Right lobe of liver (tissue), 6 donors: ENCODE measurements at regions not wholly inside any gene's neighbourhood (a gene's known extent, or its start where the extent isn't known, plus 50 kb on each side); places are given as distances from the start of the nearest gene placed in this dataset.

Source experiments
- ATAC-seq, 4 donors: fragments of 200-7000 bp; cut with Tn5 transposase; one replicate each; pipeline ENCODE4 v1.9.1; 2020; ENCODE audit warnings: mild to moderate bottlenecking in 4 of 4, moderate library complexity in 4 of 4
- DNase-seq, 3 donors: peaks; one replicate each; pipeline ENCODE4 v3.0.0-alpha.2; 2020
- H3K27ac ChIP-seq, 3 donors: fragments of 200-600 bp; one replicate each; pipeline ENCODE4 v1.8.0; 2022
- H3K27me3 ChIP-seq, 2 donors: fragments of 200-600 bp; one replicate each; pipeline ENCODE4 v1.8.0; 2022
- H3K36me3 ChIP-seq, 4 donors: fragments of 200-600 bp; sonication (generic) in 1 of 4; one replicate each; pipeline versions ENCODE4 v1.5.1 to v1.8.0; 2017 to 2022; ENCODE audit warnings: control low read depth in 1 of 4
- H3K4me1 ChIP-seq, 4 donors: fragments of 200-600 bp; sonication (generic) in 1 of 4; one replicate each; pipeline versions ENCODE4 v1.5.1 to v1.8.0; 2017 to 2022; ENCODE audit warnings: control low read depth in 1 of 4
- H3K4me3 ChIP-seq, 3 donors: fragments of 200-600 bp; one replicate each; pipeline ENCODE4 v1.8.0; 2022
- H3K9me3 ChIP-seq, 4 donors: fragments of 200-600 bp; sonication (generic) in 1 of 4; one replicate each; pipeline versions ENCODE4 v1.5.1 to v1.8.0; 2017 to 2022; ENCODE audit warnings: control low read depth in 1 of 4
- POLR2A ChIP-seq: fragments of 450-650 bp; IDR thresholded peaks from one replicate; pipeline ENCODE4 v1.6.1; 2017; ENCODE audit warnings: antibody characterized with exemption, mild to moderate bottlenecking
- WGBS: methylation state at CpG from one replicate; pipeline ENCODE4 v1.1.6; 2018; ENCODE audit warnings: low coverage, low lambda C conversion rate; ENCODE audit not compliant: insufficient coverage; ENCODE audit errors: missing lambda C conversion rate; 5-methylcytosine and 5-hydroxymethylcytosine counted together
- intact Hi-C, 2 donors: fragments of 100-400 bp; cut with DNase I; formaldehyde crosslinking; loops; one replicate each; pipeline versions ENCODE4 v1.11.2 to v1.14.1; 2022
- TF ChIP-seq, protein P1 (sequence below), 4 donors: fragments of 200-600 bp in 3 of 4; fragments of 450-650 bp in 1 of 4; IDR thresholded peaks; one replicate each; pipeline versions ENCODE4 v1.5.1 to v1.8.0; 2016 to 2022; ENCODE audit warnings: antibody characterized with exemption in 4 of 4, mild to moderate bottlenecking in 2 of 4
- donor health status: DM: no; HTN: yes; CAD: no.
- donor health status: DM: no; HTN: no; CAD: no.
- donor health status: DM: no; HTN: no; CAD: no.
- donor health status: DM: no; HTN: yes; CAD: no.
- donor health status: DM: no; HTN: yes; CAD: no.

DNA sequence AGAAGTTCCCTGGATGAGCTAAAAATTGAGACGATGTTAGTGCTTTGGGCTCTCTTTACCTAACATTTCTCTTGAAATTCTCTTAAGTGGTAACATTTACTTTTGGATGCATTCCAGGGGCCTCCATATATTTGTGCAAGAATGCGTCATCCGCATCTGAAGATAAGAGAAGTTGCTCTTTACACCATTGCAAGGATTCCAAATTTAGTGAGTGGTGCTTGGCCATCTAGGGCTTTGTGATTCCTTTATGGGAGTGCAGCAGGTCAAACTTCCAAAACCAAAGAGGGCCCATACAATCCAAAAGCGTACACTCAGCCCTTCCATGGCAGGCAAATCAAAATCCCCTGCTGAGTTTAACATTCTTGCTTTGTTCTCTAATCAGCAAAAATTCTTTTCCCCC, 102.0 kb upstream of the DMAC1 start:
- no peak for ATAC-seq
- 35% methylated on average over 4 of the region's 4 CpGs for WGBS

DNA sequence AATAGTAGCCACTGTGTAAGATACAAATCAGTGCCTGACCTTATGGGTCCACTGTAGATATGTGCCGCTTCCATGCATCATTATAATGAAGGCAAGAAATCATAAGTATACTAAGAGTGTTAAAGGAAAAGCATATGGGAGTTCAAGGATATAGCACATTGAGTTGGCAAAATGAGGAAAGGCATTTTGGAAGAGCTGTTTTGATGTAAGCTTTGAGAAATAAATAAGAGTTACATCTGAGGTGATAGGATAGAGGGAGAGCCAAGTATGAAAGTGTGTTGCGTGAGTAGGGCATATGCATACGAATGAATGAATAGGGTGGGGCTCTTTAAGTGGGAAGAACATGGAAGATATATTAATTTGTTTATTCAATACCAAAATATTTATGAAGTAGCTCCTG, 101.0 kb upstream of the DMAC1 start:
- Histone ChIP-seq H3K4me1 (no peaks in the 10 kb centered on the region), H3K4me3 (no peak overlapping the region), H3K27me3 (no peaks in the 10 kb centered on the region), H3K9me3 (no peaks in the 10 kb centered on the region), H3K36me3 (no peaks in the 10 kb centered on the region), H3K27ac (no peak overlapping the region)
- DNase-seq (no peak), ATAC-seq (no peak)
- intact Hi-C loops: no loop called here
- TF ChIP-seq, protein P1, sequence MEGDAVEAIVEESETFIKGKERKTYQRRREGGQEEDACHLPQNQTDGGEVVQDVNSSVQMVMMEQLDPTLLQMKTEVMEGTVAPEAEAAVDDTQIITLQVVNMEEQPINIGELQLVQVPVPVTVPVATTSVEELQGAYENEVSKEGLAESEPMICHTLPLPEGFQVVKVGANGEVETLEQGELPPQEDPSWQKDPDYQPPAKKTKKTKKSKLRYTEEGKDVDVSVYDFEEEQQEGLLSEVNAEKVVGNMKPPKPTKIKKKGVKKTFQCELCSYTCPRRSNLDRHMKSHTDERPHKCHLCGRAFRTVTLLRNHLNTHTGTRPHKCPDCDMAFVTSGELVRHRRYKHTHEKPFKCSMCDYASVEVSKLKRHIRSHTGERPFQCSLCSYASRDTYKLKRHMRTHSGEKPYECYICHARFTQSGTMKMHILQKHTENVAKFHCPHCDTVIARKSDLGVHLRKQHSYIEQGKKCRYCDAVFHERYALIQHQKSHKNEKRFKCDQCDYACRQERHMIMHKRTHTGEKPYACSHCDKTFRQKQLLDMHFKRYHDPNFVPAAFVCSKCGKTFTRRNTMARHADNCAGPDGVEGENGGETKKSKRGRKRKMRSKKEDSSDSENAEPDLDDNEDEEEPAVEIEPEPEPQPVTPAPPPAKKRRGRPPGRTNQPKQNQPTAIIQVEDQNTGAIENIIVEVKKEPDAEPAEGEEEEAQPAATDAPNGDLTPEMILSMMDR (IDR thresholded peaks at IDR 0.05): no peak
- TF ChIP-seq POLR2A: no peak
- 83% methylated on average over 3 of the region's 3 CpGs for WGBS

More for the DNA sequence above, 102.0 kb upstream of the DMAC1 start:
- intact Hi-C loops: no loop called here
- no peaks in the 10 kb centered on the region for H3K4me1 ChIP-seq
- H3K27ac ChIP-seq: no peak overlapping the region
- no peak overlapping the region for H3K4me3 ChIP-seq
- no peaks in the 10 kb centered on the region for H3K27me3 ChIP-seq
- no peaks in the 10 kb centered on the region for H3K36me3 ChIP-seq
- TF ChIP-seq, protein P1 (IDR thresholded peaks at IDR 0.05): no peak
- no peak for DNase-seq
- no peaks in the 10 kb centered on the region for H3K9me3 ChIP-seq

DNA sequence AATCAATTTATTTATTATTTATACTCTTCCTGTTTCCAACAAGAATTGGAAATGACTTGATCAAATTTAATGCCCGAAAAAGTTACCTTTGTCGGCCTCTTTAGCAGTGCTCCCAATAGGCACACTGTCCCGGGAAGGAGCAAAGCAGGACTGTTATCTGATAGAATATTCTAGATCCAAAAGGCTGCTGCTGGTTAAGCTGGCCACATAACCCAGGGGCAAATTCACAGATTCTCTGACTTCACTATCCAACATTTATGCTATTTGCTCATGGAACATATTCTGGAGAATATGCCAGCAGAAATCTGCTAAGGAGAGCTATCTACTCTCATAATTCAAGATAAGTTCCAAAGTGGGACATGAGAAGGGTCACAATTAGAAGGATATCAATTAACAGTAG, 100.2 kb upstream of the DMAC1 start:
- no peaks in the 10 kb centered on the region for H3K36me3 ChIP-seq
- H3K27me3 ChIP-seq: no peaks in the 10 kb centered on the region
- WGBS: 37% methylated on average over 3 of the region's 3 CpGs
- H3K4me1 ChIP-seq: no peaks in the 10 kb centered on the region
- no peak overlapping the region for H3K27ac ChIP-seq
- TF ChIP-seq, protein P1 (IDR thresholded peaks at IDR 0.05): no peak
- no peak for TF ChIP-seq POLR2A
- H3K4me3 ChIP-seq: no peak overlapping the region
- no peak for DNase-seq
- no peaks in the 10 kb centered on the region for H3K9me3 ChIP-seq
- intact Hi-C loops: no loop called here
- no peak for ATAC-seq

DNA sequence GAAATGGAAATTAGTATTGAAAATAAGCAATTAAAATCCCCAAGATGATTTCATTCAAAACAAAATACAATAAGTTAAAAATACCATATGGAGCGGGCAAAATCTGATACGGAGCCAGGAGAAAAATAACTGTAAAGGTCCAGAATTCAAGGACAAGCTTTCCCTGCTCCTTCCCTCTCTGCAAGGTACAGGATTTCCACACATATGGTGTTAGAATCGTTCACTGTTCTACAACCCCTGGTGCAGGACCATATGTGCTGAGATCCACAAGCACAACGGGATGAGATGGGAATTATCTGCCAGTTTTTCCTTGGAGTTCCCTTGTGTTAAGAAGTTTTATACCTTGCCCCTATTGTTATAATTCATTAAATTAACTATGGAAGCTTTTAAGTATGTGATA, 94.7 kb upstream of the DMAC1 start:
- no peak for TF ChIP-seq POLR2A
- TF ChIP-seq, protein P1 (IDR thresholded peaks at IDR 0.05): no peak
- no peaks in the 10 kb centered on the region for H3K36me3 ChIP-seq
- 66% methylated on average over 4 of the region's 4 CpGs for WGBS
- no peaks in the 10 kb centered on the region for H3K27me3 ChIP-seq
- no peak overlapping the region for H3K27ac ChIP-seq
- no peak for DNase-seq
- H3K4me3 ChIP-seq: no peak overlapping the region
- no peaks in the 10 kb centered on the region for H3K9me3 ChIP-seq
- intact Hi-C loops: no loop called here
- ATAC-seq: no peak
- no peaks in the 10 kb centered on the region for H3K4me1 ChIP-seq

DNA sequence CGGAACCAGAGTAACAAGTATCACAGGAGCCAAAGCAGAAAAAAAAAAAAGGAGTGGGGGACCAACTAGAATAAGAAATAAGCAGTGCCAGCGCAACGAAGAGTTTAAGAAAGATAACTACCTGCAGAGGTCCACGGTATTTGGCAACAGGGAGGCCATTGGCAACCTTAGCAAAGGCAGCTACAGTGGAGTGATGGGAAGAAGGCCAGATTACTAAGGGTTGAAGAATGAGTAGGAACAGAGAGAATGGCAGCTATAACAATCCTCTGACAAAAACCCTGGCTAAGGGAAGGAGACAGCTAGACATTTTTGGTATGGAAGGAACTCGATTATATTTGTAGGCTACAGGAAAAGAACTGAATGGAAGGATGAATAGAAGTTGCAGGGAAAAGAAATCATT, 93.4 kb upstream of the DMAC1 start:
- H3K9me3 ChIP-seq: no peaks in the 10 kb centered on the region
- 49% methylated on average over 5 of the region's 5 CpGs for WGBS
- H3K4me1 ChIP-seq: no peaks in the 10 kb centered on the region
- TF ChIP-seq POLR2A: no peak
- TF ChIP-seq, protein P1 (IDR thresholded peaks at IDR 0.05): no peak
- no peak overlapping the region for H3K4me3 ChIP-seq
- H3K36me3 ChIP-seq: no peaks in the 10 kb centered on the region
- H3K27ac ChIP-seq: no peak overlapping the region
- ATAC-seq (no peak), DNase-seq (no peak)
- no peaks in the 10 kb centered on the region for H3K27me3 ChIP-seq
- intact Hi-C loops: no loop called here
